SK-N-SH (cell line): ENCODE measurements at regions not wholly inside any gene's neighbourhood (a gene's known extent, or its start where the extent isn't known, plus 50 kb on each side); places are given as distances from the start of the nearest gene placed in this dataset.

ENCODE experiments used
- ELF1 ChIP-seq: IDR thresholded peaks from 2 replicates; pipeline ENCODE4 v1.4.0; 2012
- EP300 ChIP-seq, 2 experiments: IDR thresholded peaks; 2 replicates each; pipeline versions ENCODE4 v1.4.0 to v1.6.1; 2012; ENCODE audit warnings: borderline replicate concordance in 1 of 2, low read depth in 1 of 2, low read length in 1 of 2
- FOXJ3 ChIP-seq: sonication (generic); formaldehyde crosslinking; IDR thresholded peaks from 2 replicates; pipeline ENCODE4 v1.5.1; 2020; ENCODE audit warnings: mild to moderate bottlenecking, missing genetic modification reagents
- TAF1 ChIP-seq: IDR thresholded peaks from 2 replicates; pipeline ENCODE4 v1.6.1; 2012; ENCODE audit warnings: low read depth, mild to moderate bottlenecking, low read length, moderate library complexity, borderline replicate concordance
- TF ChIP-seq, protein P1 (sequence below): IDR thresholded peaks from 2 replicates; pipeline ENCODE4 v1.4.0; 2012; ENCODE audit warnings: low read depth, borderline replicate concordance
- TF ChIP-seq, protein P2 (sequence below): fragments of 200-600 bp; sonication (generic); IDR thresholded peaks from 2 replicates; pipeline ENCODE4 v1.6.1; 2017; ENCODE audit warnings: antibody characterized with exemption, mild to moderate bottlenecking, moderate library complexity
- TF ChIP-seq, protein P3 (sequence below): IDR thresholded peaks from 2 replicates; pipeline ENCODE4; 2012

- TF ChIP-seq, protein P1, sequence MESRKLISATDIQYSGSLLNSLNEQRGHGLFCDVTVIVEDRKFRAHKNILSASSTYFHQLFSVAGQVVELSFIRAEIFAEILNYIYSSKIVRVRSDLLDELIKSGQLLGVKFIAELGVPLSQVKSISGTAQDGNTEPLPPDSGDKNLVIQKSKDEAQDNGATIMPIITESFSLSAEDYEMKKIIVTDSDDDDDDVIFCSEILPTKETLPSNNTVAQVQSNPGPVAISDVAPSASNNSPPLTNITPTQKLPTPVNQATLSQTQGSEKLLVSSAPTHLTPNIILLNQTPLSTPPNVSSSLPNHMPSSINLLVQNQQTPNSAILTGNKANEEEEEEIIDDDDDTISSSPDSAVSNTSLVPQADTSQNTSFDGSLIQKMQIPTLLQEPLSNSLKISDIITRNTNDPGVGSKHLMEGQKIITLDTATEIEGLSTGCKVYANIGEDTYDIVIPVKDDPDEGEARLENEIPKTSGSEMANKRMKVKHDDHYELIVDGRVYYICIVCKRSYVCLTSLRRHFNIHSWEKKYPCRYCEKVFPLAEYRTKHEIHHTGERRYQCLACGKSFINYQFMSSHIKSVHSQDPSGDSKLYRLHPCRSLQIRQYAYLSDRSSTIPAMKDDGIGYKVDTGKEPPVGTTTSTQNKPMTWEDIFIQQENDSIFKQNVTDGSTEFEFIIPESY = no peak
- TF ChIP-seq FOXJ3 (CRISPR knock-in tag) (no peak), EP300 (IDR thresholded peaks at IDR 0.05; ENCODE audit: borderline replicate concordance in 1 of 2, low read depth in 1 of 2, low read length in 1 of 2) (no peak), ELF1 (no peak), TAF1 (no peak)
- TF ChIP-seq, protein P2, sequence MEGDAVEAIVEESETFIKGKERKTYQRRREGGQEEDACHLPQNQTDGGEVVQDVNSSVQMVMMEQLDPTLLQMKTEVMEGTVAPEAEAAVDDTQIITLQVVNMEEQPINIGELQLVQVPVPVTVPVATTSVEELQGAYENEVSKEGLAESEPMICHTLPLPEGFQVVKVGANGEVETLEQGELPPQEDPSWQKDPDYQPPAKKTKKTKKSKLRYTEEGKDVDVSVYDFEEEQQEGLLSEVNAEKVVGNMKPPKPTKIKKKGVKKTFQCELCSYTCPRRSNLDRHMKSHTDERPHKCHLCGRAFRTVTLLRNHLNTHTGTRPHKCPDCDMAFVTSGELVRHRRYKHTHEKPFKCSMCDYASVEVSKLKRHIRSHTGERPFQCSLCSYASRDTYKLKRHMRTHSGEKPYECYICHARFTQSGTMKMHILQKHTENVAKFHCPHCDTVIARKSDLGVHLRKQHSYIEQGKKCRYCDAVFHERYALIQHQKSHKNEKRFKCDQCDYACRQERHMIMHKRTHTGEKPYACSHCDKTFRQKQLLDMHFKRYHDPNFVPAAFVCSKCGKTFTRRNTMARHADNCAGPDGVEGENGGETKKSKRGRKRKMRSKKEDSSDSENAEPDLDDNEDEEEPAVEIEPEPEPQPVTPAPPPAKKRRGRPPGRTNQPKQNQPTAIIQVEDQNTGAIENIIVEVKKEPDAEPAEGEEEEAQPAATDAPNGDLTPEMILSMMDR = no peak
- TF ChIP-seq, protein P3, sequence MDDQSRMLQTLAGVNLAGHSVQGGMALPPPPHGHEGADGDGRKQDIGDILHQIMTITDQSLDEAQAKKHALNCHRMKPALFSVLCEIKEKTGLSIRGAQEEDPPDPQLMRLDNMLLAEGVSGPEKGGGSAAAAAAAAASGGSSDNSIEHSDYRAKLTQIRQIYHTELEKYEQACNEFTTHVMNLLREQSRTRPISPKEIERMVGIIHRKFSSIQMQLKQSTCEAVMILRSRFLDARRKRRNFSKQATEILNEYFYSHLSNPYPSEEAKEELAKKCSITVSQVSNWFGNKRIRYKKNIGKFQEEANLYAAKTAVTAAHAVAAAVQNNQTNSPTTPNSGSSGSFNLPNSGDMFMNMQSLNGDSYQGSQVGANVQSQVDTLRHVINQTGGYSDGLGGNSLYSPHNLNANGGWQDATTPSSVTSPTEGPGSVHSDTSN = no peak
Observed at GRCh38 chr2:18232731-18233438, 327.6 kb downstream of the RDH14 start.
